GM12873 (cell line): ENCODE measurements at regions not wholly inside any gene's neighbourhood (a gene's known extent, or its start where the extent isn't known, plus 50 kb on each side); places are given as distances from the start of the nearest gene placed in this dataset.

Source experiments
- CTCF ChIP-seq: IDR thresholded peaks from 2 replicates; pipeline ENCODE4 v1.5.1; 2012; ENCODE audit warnings: low read depth, mild to moderate bottlenecking, moderate library complexity, low read length, control low read depth; ENCODE audit not compliant: insufficient read depth; ENCODE audit errors: missing control alignments

DNA sequence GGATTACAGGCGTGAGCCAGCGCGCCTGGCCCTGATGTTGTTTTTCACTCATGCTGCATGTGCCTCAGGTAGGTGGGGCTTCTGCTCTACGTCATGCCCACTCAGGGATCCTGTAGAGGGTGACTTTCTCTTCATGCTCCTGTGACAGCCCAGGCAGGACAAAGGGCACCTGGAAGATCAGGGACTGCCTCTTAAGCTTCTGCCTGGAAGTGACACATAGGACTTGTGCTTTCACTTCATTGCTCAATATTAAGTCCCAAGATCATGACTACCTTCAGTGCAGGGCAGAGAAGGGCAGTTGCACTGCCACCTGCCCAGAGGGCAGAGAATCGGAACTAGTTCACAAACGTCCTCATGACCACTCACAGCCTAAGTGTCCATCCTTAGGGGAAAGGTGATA is 249.5 kb upstream of the SULF2 start:
- TF ChIP-seq CTCF, result no peak

- no peak for TF ChIP-seq CTCF
These were observed 245.8 kb upstream of the SULF2 start for GRCh38 chr20:48031122-48031521.

DNA sequence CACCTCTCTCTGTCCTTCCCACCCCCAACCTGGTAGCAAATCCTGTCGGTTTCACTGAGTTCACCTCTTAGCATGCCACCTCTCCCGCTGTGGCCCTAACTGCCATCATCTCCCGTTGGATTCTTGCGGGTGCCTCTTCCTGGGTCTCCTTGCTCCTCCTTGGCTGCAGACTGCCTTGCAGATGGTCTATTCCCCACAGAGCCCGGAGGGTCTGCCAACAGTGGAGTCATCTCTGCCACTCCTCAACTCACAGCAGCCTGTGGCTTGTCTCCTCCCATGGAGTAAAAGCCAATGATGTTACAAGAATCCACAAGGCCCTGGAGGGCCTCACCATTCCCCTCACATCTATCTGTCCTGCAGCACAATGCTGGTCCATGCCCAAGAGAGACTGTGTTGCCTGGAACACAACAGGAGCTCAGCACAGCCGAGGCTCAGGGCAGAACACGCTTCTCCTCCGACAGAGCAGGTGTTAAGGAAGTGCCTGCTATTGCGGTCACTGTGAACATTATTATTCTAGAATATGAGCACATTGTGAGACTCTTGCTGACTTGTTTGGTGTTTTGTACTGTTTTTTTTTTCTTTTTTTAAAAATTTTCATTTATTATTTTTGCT is 241.8 kb upstream of the SULF2 start:
- TF ChIP-seq CTCF, result no peak

DNA sequence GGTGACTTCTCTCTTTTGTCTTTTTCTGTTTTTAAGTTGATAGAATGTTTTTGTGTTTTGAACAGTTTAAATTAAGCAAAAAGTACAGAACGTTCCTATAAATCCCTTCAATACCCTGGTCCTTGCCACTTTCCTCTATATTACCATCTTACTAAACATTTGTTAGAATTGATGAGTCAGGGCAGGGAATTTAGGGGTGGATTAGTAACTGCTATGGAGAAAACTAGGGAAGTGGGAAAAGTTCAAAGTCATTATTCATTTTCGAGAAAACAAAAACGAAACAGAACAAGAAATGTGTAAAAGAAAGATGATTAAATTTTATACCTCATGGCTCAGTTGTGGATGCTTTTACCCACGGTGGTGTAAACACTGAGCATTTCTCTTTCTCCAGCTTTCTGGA is 240.4 kb upstream of the SULF2 start:
- TF ChIP-seq CTCF, result no peak

DNA sequence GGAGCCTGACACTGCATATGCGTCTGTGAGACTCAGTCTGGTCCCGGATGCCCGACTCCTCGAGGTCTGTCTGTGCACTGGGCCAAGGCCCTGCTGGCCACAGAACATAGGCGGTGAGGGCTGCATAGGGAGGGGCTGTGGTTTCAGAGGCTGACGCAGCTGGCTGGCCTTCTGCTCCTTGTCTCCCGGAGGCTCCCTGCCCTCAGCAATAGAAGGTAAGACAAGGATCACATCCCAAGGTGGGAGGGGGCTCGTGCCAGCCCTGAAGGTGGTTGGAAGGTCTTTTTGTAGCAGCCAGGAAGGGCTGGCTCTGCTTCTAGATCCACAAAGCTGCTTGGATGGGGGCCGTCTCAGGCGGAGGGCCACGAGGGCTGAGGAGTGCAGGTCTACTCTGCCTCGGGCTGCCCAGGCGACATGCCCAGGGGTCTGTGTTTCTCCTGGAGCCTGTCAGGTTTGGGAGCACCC is 239.8 kb upstream of the SULF2 start:
- no peak for TF ChIP-seq CTCF

DNA sequence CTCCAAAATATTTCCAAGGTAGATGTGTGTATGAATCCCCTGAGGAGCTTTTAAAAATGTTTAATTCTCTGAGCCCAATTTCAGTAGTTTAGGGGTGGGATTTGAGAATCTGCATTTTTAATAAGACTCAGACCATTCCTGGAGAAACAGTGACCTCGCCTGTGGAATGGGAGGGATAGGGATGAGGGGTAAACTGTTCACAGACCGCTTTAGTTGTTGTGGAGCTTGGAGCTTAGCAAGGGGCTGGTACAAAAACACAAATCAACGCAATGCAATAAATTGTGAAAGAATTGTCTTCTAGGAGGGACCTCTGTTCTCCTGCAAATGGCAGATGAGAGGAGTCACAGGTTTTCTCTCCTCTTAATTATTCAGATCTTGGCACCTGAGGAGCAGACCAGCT is 239.3 kb upstream of the SULF2 start:
- no peak for TF ChIP-seq CTCF

DNA sequence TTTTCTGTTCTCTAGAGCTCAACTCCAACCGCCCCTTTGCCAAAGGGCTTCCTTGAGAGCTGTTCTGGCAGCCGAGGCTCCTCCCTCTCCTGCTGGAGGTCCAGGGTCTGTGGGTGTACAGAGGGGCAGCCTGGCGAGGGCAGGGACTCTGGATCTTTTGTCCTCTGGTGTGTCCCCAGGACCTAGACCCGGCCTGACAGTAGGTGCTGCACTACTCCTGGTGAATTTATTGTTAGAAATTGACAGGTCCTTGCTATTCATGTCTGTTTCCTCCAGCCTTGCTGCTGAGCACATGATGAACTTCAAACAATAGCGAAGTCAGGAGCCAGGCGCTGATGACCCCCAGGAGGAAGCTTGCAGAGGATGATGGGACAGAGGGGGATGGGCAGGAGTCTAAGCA is 234.7 kb upstream of the SULF2 start:
- no peak for TF ChIP-seq CTCF
